HG03442 (cell line): ENCODE measurements at regions not wholly inside any gene's neighbourhood (a gene's known extent, or its start where the extent isn't known, plus 50 kb on each side); places are given as distances from the start of the nearest gene placed in this dataset.

ENCODE experiments used
- ATAC-seq: cut with Tn5 transposase; IDR thresholded peaks from one replicate; pipeline ENCODE4 v1.9.1; 2021; ENCODE audit warnings: mild to moderate bottlenecking, moderate library complexity; ENCODE audit not compliant: unreplicated experiment

DNA sequence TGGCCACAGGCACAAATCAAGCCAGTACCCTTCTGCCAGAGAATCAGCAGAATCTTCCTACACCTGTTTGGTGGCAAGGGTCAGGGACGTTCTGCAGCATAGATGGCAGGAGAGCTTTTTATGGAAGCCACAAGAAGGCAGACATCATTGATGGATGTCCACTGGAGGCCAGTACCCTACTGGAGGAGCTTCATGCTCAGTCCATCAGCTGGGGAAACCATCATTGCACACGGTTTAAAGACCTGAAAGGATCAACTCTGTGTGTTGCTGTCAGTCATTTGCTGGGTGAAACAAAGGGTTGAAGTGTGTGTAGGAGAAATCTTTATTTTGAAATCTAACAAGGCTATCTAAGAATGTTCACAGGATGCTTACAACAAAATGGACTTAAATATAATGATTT is 158.9 kb upstream of the SASH1 start:
- no peak for ATAC-seq

DNA sequence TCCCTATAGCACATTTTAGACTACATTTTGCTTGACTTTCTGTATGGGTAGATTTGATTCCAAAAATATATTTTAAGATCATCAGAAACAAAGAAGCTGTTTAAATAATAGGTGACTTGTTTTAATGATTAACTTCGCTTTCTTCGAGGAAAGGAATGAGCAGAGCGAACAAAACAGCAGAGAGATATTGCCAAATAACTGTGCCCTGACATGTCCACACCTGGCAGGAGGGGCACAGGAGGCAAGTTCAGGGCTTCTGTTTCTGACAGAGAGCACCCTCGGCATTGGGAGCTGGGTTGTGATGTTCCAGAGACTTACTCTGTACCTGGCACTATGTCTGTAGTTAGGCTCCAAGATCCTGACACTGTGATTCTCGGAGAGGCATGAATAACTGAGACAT is 155.7 kb upstream of the SASH1 start:
- no peak for ATAC-seq

DNA sequence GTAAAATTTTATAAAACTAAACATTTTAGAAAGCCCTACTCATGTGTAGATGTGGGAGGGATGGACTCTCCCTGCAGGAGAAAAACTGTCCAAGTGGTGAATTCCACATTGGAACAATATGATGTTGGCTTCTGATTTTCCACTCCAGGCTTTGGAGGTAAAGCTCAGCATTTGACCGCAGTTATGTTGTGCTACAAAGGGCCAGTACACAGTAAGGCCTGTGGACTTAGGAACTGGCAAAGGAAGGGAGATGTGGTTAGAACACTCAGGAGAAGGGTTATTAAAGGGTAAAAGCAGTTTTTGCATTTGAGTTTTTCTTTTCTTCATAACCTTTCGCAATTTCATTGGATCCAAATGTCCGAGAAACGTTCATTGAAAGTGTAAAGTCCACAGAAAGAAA is 150.3 kb upstream of the SASH1 start:
- ATAC-seq = no peak

DNA sequence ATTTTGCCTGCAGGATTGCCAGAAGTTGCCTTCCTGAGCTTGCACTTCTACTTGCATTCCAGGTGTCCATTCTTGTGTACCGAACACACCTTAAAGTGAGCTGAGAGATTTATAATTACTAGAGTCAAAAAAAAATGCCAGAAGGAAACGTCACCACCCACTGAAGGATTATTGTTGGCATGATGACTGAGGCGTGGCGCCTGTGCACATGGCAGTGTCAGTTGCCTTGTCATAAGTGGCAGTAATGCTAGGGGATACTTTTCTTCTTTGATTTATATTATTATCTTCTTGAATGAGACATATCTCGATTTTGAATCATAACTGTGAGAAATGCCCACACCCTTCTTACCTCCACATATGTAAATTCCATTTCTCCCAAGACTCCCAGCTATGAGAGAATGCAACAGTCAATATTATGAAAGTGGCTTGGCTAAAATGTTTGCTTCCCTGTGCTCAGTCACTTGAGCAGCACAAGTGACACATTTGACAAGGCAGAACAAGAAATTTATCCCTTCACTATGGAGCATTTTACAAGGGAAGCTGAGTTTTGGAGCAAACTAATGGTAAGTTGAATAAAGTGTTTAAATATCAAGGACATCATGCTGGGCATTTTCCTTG is 149.5 kb upstream of the SASH1 start:
- no peak for ATAC-seq

DNA sequence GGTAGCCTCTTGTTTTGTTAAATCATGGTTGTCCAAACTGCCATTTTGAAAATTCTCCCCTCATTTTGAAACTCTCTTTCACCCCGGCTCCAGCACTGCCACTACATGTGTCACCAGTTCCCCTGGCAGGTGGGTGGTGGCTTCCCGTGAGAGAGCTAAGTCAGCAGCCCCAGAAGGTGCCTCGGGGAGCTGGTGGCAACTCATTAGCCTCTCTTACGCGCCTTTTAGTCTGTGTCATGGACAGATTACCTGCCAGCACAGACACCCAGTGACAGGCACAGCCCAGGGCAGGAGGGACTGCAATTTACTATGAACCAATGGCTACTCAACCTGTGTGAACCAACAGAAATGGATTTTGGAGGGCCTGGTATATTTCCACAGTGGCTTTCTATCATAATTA is 147.1 kb upstream of the SASH1 start:
- no peak for ATAC-seq

DNA sequence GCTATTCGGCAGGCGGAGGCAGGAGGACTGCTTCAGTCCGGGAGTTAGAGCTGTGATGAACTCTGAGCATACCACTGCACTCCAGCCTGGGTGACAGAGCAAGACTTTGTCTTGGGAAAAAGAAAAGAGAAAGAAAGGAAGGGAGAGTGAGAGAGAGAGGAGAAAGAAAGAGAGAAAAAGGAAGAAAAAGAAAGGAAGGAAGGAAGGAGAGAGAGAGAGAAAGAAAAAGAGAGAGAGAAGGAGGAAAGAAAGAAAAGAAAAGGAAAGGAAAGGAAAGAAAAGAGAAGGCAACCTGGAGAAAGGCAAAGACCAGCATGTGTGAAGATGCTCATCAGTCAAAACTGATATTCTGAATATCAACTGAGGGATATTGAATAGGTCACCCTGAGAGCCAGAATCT is 143.1 kb upstream of the SASH1 start:
- ATAC-seq = no peak

DNA sequence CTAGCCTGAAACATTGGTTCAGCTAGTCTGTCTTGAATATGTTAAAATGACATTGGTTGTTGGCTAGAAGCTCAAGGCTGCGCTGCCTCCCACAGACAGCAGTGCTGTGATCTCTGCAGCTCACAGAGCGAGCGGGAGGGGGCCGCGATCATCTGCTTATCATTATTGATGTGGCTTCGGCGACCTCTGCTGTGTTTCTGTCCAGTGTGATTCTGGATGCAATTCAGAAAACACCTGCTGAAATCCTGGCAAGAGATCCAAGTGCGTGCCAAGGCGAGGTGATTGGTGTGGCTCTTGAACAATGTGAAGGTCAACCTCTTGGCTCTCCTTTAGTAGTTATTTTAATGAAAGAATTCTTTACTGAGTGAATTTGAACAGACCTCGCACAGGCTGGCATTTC is 142.3 kb upstream of the SASH1 start:
- no peak for ATAC-seq

DNA sequence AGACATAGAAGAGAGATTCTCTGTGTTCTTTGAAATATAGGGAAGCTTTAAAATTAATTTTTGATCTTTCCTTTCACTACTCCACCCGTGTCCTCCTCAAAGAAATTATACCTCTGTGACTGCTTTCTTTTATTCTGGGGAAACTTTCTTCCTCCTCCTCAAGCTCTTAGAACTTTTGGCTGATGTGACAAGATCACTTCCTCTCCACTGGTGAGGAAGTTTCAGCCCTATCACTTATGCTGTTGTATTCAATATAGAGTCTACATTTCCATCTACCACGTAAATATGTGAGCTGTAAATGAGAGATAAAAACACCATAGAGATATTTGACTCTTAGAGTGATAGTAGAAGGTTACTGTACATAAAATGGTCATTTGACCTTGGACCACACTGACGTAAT is 141.9 kb upstream of the SASH1 start:
- ATAC-seq = no peak

DNA sequence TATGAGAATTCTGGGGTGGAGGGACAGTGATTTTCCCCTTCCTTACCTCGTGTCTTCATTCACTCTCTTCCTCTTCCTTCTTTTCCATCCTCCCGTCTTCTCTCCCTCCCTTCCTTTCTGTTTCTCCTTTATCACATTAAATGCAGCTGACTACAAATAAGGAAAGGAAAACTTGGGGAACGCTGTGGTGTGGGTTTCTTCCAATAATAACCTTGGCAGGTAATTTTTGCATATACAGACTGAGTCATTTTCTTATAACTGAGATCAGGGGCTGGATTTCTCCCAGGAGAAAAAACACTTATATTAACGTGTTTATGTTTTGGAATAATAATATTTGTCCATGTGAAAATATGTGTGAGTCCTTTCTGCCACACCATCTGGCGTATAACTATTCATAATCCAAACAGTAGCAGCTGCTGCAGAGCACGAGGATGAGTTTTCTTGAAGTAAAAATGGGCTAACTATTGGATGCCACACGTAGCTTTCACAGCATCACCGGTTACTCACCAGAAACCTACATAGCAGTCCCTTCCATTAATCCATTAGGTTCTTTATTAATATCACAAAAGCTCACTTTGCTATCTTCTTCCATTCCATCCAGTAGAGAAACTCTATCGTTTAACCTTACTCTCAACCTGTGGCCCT is 139.2 kb upstream of the SASH1 start:
- ATAC-seq = no peak

DNA sequence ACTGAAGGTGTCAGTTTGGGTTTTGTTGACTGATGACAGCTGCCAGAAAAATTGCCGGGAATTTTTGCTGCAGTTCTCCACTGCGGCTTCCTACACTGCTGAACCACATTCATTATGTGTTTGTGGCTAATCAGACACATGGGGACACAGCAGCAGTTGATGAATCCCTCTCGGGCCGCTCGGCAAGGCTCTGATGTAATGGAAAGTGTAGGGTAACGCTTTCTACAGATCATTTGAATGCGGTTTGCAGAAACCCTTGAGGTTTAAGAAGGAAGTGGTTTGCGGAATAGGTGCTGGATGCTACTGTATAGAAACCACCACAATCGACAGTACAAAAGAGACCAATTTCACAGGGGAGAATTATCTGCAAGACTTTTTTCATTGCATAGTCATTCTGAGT is 138.7 kb upstream of the SASH1 start:
- ATAC-seq = peak; percentile 99

DNA sequence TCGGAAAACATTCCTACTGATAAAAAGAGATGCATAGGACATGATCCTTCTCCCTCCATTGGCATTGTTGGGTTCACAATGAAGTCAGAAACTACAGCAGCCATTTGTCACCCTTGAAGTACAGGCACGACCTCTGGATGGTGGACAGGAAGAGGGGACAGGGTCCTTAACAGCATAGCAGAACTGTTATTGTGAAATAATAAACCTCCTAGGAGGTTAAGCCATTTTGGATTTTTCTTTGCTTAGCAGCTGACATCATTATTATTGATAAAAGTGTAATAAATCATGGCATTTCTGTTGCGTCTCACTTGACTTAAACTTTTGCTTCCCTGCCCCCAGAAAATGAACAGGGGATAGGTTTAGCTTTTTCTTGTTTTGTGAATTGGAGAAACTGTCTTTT is 134.3 kb upstream of the SASH1 start:
- no peak for ATAC-seq

DNA sequence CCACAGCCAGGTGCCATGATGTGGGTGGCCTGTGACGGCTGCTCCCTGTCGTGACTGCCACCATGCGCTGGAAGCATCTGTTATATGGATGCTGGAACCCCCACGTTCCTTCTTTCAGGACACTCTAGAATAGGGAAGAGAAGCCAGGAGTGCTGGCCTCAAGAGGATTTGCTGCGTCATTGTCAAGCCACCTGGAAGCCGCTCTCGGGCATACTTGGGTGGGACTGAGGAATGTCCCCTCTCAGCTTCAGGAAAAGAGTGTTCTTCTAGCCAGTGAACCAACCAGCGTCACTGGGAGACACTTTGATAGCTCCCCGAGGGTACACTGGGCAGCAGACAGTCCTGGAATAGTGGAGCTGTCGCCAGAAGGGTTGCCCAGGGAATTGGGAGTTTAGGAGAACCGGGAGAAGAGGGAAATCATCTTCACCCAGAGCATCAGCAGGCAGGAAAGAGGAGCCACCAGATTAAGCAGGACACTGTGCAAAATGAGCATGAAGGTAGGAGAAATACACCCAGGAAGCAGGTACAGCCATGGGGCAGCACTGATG is 130.8 kb upstream of the SASH1 start:
- no peak for ATAC-seq

DNA sequence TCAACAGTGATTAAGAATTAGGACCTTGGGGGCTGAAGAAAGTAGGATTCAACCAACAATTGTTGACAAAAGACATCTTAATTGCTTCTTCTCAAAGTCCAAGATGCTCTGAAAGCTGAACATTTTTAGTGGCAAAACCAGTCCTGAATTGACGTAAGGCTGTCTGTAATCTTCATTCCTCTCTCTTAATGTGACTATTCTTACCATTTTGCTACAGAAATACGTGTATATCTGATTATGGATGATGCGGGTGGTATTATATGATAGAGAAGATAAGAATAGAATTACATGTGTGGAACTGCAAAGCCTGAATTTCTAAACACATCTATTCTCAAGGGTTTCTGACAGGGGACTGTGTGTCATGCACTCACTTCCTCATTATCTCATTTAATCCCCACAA is 130.3 kb upstream of the SASH1 start:
- no peak for ATAC-seq

DNA sequence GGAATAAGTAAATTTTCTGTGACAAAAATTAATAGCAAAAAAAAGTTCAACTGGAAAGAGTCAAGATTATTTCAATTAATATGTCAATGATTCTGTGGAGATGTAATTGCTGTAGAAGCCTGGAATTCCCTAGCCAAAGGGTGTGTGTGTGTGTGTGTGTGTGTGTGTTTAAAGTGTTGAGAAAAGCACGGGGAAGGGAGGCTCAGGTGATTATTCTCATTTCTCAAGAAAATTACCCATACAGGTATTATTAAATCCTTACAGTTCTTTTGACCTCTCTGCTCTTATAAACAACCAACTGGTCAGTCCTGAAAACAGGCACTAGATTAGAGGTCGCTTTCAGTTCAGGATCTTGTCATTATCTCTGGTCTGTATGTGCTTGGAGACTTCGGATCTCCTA is 129.3 kb upstream of the SASH1 start:
- ATAC-seq = no peak

DNA sequence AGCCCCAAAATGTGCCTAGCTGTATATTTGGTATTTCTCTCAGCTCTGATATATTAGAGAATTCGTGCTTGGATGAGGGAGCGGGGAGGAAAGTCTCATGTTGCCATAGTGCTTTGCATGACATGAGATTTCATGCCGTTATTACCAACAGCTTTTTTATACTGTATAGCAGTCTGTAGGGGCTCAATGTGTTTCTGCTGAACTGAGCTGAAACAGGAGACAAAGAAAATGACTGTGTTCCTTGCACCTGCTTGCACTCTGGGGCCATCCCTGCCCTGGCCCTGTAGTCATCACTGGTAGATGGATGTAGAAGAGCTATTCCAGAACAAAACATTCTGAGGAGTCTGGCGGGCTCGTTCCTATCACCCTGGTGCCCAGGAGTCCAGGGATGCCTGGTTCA is 128.0 kb upstream of the SASH1 start:
- ATAC-seq = no peak

DNA sequence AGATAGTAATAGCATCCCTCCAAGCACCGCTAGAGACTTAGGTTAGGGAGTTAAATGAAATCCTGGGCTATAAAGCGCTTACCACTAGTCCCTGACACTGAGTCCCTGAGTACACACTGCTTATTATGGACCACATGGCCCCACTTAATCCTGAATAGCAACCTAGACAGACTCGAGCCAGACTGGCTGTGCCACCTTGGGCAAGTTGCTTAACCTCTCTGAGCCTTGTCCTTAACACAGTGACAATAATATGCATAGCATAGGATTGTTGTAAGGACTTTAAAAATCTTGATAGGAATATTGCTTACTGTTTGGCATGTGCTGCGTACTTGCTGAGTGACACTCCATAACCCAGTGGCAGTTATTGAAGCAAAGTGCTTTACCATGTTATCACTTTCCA is 125.6 kb upstream of the SASH1 start:
- ATAC-seq = no peak

DNA sequence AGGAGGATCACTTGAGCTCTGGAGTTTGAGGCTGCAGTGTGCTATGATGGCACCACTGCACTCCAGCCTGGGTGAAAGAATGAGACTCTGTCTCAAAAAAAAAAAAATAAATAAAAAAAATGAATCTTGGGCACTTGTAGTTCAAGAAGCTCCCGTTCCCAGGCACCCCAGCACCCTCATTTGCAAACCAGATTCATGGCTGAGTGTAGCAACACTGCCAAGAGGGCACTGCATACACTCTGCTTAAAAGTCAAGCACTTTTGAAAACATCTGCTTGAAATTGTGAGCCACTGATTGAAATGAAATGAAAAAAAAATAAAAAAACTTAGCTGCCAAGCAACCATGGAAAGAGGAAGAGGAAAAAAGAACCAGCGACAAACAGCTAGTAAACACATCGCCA is 124.7 kb upstream of the SASH1 start:
- no peak for ATAC-seq

DNA sequence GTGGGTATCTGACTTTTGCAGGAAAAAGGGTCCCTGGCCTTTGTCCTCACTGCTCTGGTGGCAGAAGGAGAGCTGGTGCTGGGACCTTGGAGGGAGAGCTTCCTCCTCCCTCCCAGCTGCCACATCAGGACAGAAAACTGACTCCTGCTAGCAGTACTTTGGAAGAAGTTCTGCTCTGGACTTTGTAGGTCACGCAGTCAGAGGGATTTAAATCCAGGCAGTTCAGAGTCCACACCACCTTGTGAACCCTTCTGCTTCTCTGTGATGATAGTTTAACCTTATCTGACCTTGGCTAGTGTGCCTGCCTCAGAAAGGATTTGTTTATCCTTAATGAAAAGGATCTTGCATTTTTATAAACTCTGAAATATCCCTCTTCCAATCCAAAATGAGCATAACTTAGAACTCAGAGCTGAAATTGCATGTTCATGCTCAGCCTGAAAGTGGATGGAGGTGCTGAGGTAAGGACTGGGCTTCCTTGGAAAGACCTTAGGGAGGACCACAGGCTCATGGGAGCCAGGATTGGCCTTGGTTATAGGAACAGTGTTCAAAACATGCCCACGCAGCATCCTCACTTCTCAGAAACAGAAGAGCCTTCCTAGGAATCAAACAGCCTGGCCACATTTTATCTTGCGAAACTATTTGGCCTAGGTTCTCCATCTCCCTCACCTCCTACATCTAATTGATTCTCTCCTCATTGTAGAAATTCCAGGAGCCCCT is 123.9 kb upstream of the SASH1 start:
- ATAC-seq = no peak

DNA sequence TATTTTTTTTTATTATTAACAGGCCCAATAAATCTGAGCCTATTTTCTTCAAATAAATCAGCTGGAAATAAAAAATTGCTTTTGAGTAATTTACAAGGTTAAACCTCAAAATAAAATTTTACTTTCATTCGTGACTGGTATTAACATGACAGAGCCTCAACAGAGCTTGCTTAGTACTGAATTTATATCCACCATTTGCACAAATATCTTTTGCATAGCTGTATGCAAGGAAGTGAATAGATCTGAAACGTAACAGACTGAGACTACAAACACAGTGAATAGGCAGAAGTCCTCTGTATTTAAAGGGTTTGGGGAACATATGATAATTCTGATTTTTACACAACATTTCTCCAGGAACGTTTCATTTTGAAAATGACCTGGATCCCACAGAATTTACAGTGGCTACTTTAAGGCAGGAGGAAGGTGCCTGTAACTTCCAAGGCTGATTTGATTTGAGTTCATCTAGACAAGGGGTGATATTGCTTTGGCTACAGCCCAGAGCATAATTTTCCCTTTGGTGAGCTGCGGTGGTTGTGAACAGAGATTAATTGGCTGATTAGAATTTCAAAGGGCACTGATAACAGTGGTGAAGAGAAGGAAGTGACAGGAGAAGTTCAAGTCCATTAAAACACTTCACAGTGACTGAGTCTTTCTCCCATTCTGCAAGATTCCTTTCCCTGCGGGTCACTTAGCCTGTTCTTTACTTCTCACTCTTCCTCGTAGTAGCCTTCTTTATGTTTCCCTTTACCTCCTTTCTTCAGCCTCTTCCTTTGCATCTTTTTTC is 121.2 kb upstream of the SASH1 start:
- ATAC-seq = no peak

DNA sequence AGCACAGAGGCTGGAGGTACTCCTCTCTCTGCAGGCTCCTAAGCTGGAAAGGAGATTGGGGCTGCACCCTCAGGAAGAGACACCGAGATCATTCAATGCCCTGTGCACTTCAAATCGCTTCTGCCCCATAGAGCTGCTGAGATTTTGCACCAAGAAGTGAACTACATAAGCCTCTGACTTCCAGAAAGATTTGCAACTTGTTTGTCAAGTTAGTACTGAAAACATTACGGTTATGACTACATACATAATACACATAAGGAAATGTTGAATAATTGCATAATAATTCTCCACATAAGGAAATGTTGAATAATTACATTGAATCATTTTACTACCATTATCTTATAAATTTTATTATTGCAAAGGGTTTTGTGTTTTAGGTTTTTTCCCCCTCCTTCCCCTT is 120.3 kb upstream of the SASH1 start:
- ATAC-seq = no peak

DNA sequence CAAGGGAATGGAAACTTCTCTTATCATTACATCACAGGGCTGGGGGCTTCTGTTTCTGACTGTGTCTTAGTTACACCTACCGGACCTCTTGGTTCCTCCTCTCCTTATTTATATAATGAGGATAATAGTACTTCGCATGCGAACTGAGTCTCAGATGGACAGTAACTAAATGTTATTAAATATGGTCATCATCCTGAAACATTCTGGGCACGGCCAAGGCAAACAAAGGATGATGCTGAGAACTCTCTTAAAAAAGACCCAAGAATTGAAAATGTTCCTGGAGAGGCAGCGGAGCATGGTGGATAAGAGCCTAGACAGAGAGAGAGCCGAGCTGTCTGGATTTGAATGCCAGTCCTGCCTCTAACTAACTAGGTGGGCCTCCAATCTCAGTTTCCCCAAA is 119.8 kb upstream of the SASH1 start:
- ATAC-seq = no peak
